HEK293T (cell line): ENCODE measurements at regions not wholly inside any gene's neighbourhood (a gene's known extent, or its start where the extent isn't known, plus 50 kb on each side); places are given as distances from the start of the nearest gene placed in this dataset.

Source experiments
- CTCF ChIA-PET: fragments of 350-600 bp; formaldehyde crosslinking; extraction: SDS; loops from one replicate; lab custom pipeline; 2021; ENCODE audit warnings: antibody characterized with exemption, inconsistent platforms; lab: Yijun Ruan, JAX
- POLR2A ChIA-PET: fragments of 350-600 bp; formaldehyde crosslinking; extraction: SDS; loops from one replicate; lab custom pipeline; 2020; ENCODE audit warnings: antibody characterized with exemption, inconsistent platforms; lab: Yijun Ruan, JAX
- DNase-seq: peaks from one replicate; pipeline ENCODE4 v3.0.0; 2012; ENCODE audit warnings: mixed read lengths; ENCODE audit errors: extremely low spot score
- ARNT ChIP-seq: fragments of 450-650 bp; IDR thresholded peaks from 2 replicates; pipeline ENCODE4 v1.6.1; 2017; ENCODE audit warnings: mild to moderate bottlenecking
- BHLHE40 ChIP-seq: fragments of 450-650 bp; IDR thresholded peaks from 2 replicates; pipeline ENCODE4 v1.6.1; 2016; ENCODE audit warnings: mild to moderate bottlenecking, moderate library complexity, borderline replicate concordance
- CTBP1 ChIP-seq: fragments of 450-650 bp; IDR thresholded peaks from 2 replicates; pipeline ENCODE4 v1.6.1; 2016; ENCODE audit warnings: borderline replicate concordance
- ELF4 ChIP-seq: fragments of 450-650 bp; IDR thresholded peaks from 2 replicates; pipeline ENCODE4 v1.6.1; 2017; ENCODE audit warnings: antibody characterized with exemption
- FOXA1 ChIP-seq: fragments of 450-650 bp; IDR thresholded peaks from 2 replicates; pipeline ENCODE4 v1.6.1; 2016; ENCODE audit warnings: mild to moderate bottlenecking
- FOXK2 ChIP-seq: fragments of 450-650 bp; IDR thresholded peaks from 2 replicates; pipeline ENCODE4 v1.6.1; 2016; ENCODE audit warnings: mild to moderate bottlenecking
- FOXM1 ChIP-seq: fragments of 450-650 bp; IDR thresholded peaks from 2 replicates; pipeline ENCODE4 v1.6.1; 2017; ENCODE audit warnings: mild to moderate bottlenecking, borderline replicate concordance
- HDGF ChIP-seq: fragments of 450-650 bp; IDR thresholded peaks from 2 replicates; pipeline ENCODE4 v1.6.1; 2017; ENCODE audit warnings: antibody characterized with exemption, borderline replicate concordance
- L3MBTL2 ChIP-seq: fragments of 450-650 bp; conservative IDR thresholded peaks from 2 replicates; pipeline ENCODE4 v1.6.1; 2016; ENCODE audit warnings: mild to moderate bottlenecking
- LEF1 ChIP-seq: fragments of 450-650 bp; IDR thresholded peaks from 2 replicates; pipeline ENCODE4 v1.6.1; 2017; ENCODE audit warnings: mild to moderate bottlenecking, borderline replicate concordance
- NFRKB ChIP-seq: fragments of 450-650 bp; IDR thresholded peaks from 2 replicates; pipeline ENCODE4 v1.6.1; 2016; ENCODE audit warnings: mild to moderate bottlenecking, moderate library complexity
- SP1 ChIP-seq: fragments of 450-650 bp; IDR thresholded peaks from 2 replicates; pipeline ENCODE4 v1.6.1; 2017
- SUZ12 ChIP-seq: fragments of 450-650 bp; IDR thresholded peaks from 2 replicates; pipeline ENCODE4 v1.6.1; 2016; ENCODE audit warnings: mild to moderate bottlenecking
- TARDBP ChIP-seq: fragments of 450-650 bp; IDR thresholded peaks from 2 replicates; pipeline ENCODE4 v1.6.1; 2016
- ZNF384 ChIP-seq: fragments of 450-650 bp; IDR thresholded peaks from 2 replicates; pipeline ENCODE4 v1.6.1; 2016
- TF ChIP-seq, protein P1 (sequence below): fragments of 450-650 bp; IDR thresholded peaks from 2 replicates; pipeline ENCODE4 v1.6.1; 2016

DNA sequence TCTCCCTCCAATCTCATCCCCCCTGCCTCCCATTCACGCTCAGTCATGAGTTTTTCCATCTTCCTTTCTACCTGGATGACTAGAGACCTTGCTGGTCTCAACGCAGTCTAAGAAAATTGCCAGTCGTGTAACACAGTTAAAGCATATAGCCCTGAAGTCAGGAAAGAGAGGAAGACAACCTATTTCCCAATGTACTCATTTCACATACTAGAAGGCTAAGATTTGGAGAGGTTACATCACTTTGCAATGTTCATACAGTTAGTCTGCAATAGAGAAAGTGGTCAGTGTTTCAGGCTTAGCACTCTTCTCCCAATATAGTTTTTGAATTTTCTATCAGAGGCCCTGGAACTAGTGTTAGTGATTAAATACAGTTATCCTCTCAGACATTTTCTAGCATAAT lies 278.6 kb downstream of the EDEM1 start:
- ChIA-PET POLR2A (no interaction called here), CTCF (no interaction called here)
- TF ChIP-seq FOXK2: no peak
- no peak for TF ChIP-seq FOXA1
- TF ChIP-seq LEF1: no peak
- no peak for TF ChIP-seq CTBP1
- no peak for TF ChIP-seq SP1
- TF ChIP-seq ZNF384: no peak
- no peak for TF ChIP-seq HDGF
- no peak for TF ChIP-seq NFRKB
- no peak for TF ChIP-seq FOXM1
- TF ChIP-seq SUZ12: no peak
- TF ChIP-seq ARNT: no peak
- TF ChIP-seq, protein P1, sequence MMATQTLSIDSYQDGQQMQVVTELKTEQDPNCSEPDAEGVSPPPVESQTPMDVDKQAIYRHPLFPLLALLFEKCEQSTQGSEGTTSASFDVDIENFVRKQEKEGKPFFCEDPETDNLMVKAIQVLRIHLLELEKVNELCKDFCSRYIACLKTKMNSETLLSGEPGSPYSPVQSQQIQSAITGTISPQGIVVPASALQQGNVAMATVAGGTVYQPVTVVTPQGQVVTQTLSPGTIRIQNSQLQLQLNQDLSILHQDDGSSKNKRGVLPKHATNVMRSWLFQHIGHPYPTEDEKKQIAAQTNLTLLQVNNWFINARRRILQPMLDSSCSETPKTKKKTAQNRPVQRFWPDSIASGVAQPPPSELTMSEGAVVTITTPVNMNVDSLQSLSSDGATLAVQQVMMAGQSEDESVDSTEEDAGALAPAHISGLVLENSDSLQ: no peak
- no peak for TF ChIP-seq TARDBP
- TF ChIP-seq BHLHE40: no peak
- TF ChIP-seq ELF4: no peak
- TF ChIP-seq L3MBTL2: no peak
- no peak for DNase-seq

DNA sequence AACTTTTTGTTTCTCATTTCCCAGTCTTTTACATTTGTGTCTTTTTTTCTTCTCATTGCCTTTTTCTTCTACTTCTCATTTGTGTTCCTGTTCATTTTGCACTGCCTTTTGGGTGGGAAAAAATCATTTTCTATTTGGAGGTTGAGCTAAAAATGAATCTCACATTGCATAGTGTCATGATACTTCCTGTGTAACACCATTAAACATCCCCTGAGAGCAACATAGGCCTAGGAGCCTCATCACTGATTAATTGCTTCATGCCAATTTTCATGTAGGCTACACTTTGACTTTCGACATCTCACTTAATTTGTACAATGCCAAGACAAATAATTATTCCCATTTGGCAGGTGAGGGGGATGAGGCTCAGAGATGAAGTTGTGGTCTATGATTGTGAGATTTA lies 279.2 kb downstream of the EDEM1 start:
- TF ChIP-seq TARDBP (no peak), ELF4 (no peak), FOXM1 (no peak), CTBP1 (no peak), FOXK2 (no peak), FOXA1 (no peak)
- no peak for DNase-seq
- CTCF ChIA-PET: no interaction called here
- POLR2A ChIA-PET: no interaction called here

DNA sequence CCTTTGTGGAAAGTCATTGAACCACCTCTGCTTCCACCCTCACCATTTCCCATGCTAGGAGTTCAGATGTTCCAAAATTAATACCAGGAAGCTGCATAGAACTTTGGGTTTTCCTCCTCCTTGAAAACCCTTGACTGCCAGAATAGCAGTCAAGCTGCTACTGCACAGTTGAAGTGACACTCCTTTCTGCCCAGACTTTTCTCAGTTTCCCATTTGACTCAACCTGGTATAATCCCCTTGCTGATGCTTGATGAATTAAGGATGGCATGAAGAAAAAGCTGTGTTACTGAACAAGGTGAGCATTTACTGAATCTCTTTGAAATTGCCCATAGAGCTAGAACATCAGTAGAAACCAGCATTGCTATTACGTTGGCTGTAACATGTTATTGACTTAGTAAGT lies 286.0 kb downstream of the EDEM1 start:
- DNase-seq: no peak
- POLR2A ChIA-PET: no interaction called here
- CTCF ChIA-PET: no interaction called here
- TF ChIP-seq LEF1: no peak
- TF ChIP-seq FOXA1: no peak
- no peak for TF ChIP-seq BHLHE40
- TF ChIP-seq HDGF: no peak
- TF ChIP-seq SP1: no peak
- no peak for TF ChIP-seq ELF4
- no peak for TF ChIP-seq FOXM1
- no peak for TF ChIP-seq L3MBTL2
- no peak for TF ChIP-seq ARNT
- TF ChIP-seq CTBP1: no peak
- no peak for TF ChIP-seq NFRKB
- TF ChIP-seq TARDBP: no peak
- no peak for TF ChIP-seq FOXK2
- TF ChIP-seq, protein P1: no peak
- no peak for TF ChIP-seq ZNF384
- no peak for TF ChIP-seq SUZ12

DNA sequence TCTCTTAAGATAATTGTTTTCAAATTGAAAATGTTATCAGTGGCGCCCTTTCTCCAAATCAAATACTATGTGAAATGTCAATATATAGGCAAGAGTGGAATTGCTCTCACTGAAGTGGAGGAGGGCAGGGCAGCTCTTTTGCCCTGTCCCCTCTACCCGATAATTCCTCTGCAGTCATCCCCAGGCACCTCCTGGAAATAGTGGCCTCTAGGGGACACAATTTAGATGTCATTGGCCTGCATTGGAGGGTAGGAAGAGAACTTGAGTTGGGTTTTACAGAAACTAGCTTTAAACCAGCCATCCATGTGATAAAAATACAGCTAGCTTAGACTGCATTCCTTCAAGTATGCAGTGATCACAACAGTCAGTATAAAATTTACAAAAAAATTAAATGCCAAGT lies 288.9 kb downstream of the EDEM1 start:
- CTCF ChIA-PET: interaction anchor here (0.5 kb wide), 1 partner anchor 51 kb away, joined by 4 read pairs; no protein-coding TSS in a partner anchor
- no peak for TF ChIP-seq NFRKB
- no peak for TF ChIP-seq L3MBTL2
- no peak for TF ChIP-seq CTBP1
- no peak for TF ChIP-seq ELF4
- no peak for TF ChIP-seq ZNF384
- no peak for TF ChIP-seq SP1
- no peak for TF ChIP-seq TARDBP
- no peak for TF ChIP-seq FOXA1
- no peak for TF ChIP-seq FOXK2
- no peak for TF ChIP-seq ARNT
- no peak for TF ChIP-seq FOXM1
- TF ChIP-seq, protein P1: no peak
- TF ChIP-seq LEF1: no peak
- no peak for TF ChIP-seq BHLHE40
- POLR2A ChIA-PET: no interaction called here
- DNase-seq: no peak

DNA sequence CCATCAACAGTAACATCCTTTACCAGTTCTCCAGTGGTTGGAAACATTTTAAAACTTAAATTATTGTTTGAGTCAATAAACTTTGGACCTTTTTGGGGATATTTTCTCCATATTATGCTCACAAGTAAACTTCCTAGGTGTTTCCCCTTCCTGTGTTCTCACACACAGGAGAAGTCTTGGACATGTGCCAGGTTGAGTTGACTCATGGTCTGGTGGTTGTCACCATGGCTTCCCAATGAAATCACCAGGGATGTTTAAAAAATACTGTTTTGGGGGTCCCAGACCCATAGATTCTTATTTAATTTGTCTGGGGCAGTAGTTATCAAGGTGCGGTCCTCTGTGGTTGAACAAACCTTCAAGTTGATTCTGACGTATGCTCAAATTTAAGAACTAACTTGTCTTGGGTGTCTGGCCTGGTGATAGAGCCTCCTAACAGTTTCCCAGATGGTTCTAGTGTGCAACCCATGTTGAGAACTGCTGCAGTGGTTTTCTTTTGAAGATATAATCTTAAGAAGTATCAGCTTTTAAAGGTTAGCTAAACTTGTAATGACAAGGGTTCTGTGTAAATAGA lies 291.8 kb downstream of the EDEM1 start:
- ChIA-PET CTCF (no interaction called here), POLR2A (no interaction called here)
- TF ChIP-seq LEF1 (no peak), FOXK2 (no peak), HDGF (no peak), TARDBP (no peak), FOXM1 (no peak), ELF4 (no peak), BHLHE40 (no peak), NFRKB (no peak), L3MBTL2 (no peak), SUZ12 (no peak), ARNT (no peak), SP1 (no peak), ZNF384 (no peak), FOXA1 (no peak), CTBP1 (no peak)
- TF ChIP-seq, protein P1: no peak
- DNase-seq: no peak
